Heart left ventricle (tissue), 16 donors: ENCODE measurements at regions not wholly inside any gene's neighbourhood (a gene's known extent, or its start where the extent isn't known, plus 50 kb on each side); places are given as distances from the start of the nearest gene placed in this dataset.

Experiments
- ATAC-seq, 4 donors: fragments of 200-7000 bp; cut with Tn5 transposase; one replicate each; pipeline ENCODE4 v1.9.1; 2020 to 2022; ENCODE audit warnings: moderate library complexity in 4 of 4, mild to moderate bottlenecking in 3 of 4, moderate number of reproducible peaks in 1 of 4
- DNase-seq, 5 donors: peaks; one replicate each; pipeline ENCODE4 v3.0.0-alpha.2; 2020
- H3K27ac ChIP-seq, 12 donors: fragments of 200-600 bp; sonication (generic) in 4 of 12; one replicate each; pipeline versions ENCODE4 v1.5.0 to v1.8.0; 2016 to 2022; ENCODE audit warnings: mild to moderate bottlenecking in 2 of 12
- H3K27me3 ChIP-seq, 9 donors: fragments of 200-600 bp; sonication (generic) in 2 of 9; one replicate each; pipeline versions ENCODE4 v1.5.1 to v1.8.0; 2016 to 2022; ENCODE audit warnings: mild to moderate bottlenecking in 3 of 9
- H3K36me3 ChIP-seq, 9 donors: fragments of 200-600 bp; sonication (generic) in 2 of 9; one replicate each; pipeline versions ENCODE4 v1.5.0 to v1.8.0; 2018 to 2022; ENCODE audit warnings: mild to moderate bottlenecking in 2 of 9
- H3K4me1 ChIP-seq, 12 donors: fragments of 200-600 bp; sonication (generic) in 4 of 12; one replicate each; pipeline versions ENCODE4 v1.5.0 to v1.8.0; 2016 to 2022; ENCODE audit warnings: mild to moderate bottlenecking in 3 of 12
- H3K4me3 ChIP-seq, 12 donors: fragments of 200-600 bp; sonication (generic) in 4 of 12; one replicate each; pipeline versions ENCODE4 v1.5.0 to v1.8.0; 2017 to 2022; ENCODE audit warnings: mild to moderate bottlenecking in 9 of 12, moderate library complexity in 4 of 12
- H3K9me3 ChIP-seq, 12 donors: fragments of 200-600 bp; sonication (generic) in 4 of 12; one replicate each; pipeline versions ENCODE4 v1.5.0 to v1.8.0; 2016 to 2022; ENCODE audit warnings: mild to moderate bottlenecking in 1 of 12
- POLR2A ChIP-seq, 2 donors: fragments of 450-650 bp; IDR thresholded peaks; one replicate each; pipeline ENCODE4 v1.6.1; 2017; ENCODE audit warnings: antibody characterized with exemption in 2 of 2, mild to moderate bottlenecking in 2 of 2, moderate library complexity in 2 of 2
- WGBS, 4 donors: extraction: QIAGEN DNeasy Blood & Tissue Kit in 2 of 4; methylation state at CpG; one replicate each; pipeline versions ENCODE4 v1.1.5 to v1.1.7; 2013 to 2018; 5-methylcytosine and 5-hydroxymethylcytosine counted together
- intact Hi-C, 10 donors: fragments of 100-400 bp; cut with DNase I; formaldehyde crosslinking; loops; one replicate each; pipeline versions ENCODE4 v1.11.1 to v1.14.2; 2022
- TF ChIP-seq, protein P1 (sequence below), 12 donors: fragments of 200-600 bp; sonication (generic) in 4 of 12; IDR thresholded peaks; one replicate each; pipeline versions ENCODE4 v1.5.0 to v1.8.0; 2018 to 2022; ENCODE audit warnings: antibody characterized with exemption in 12 of 12, mild to moderate bottlenecking in 5 of 12
- donor health status: ischemic (EF 13 %, LVEDD 7.1; RV severe dilation, severe dysfunction).
- donor health status: healthy with polysubstance abuse.
- donor health status: DM: no; HTN: yes; CAD: no.
- donor health status: DM: no; HTN: no; CAD: no.
- donor health status: ischemic (EF 25% LVEDD 6.9; RV normal size, moderate dysfunction).
- donor health status: ischemic (EF 25% LVEDD 5.7; RV mildly dilated, moderate dysfunction).
- donor health status: healthy.
- donor health status: DM: yes; HTN: yes; CAD: no.
- donor health status: ischemic (EF 35%, LVEDD 5.7; RV mildly dilated, moderate dysfunction).
- donor health status: nonischemic (EF 11% LVEDD 7.7; RV severe dilation, severe dysfunction).
- donor health status: DM: yes; HTN: yes; CAD: no.
- donor health status: PGD.
- donor health status: ischemic (EF 29% LVEDD 5.4; RV normal size, mild dysfunction).
- donor health status: nonischemic (EF 23%, LVEDD 6.1; RV moderate dilation, normal function).

DNA sequence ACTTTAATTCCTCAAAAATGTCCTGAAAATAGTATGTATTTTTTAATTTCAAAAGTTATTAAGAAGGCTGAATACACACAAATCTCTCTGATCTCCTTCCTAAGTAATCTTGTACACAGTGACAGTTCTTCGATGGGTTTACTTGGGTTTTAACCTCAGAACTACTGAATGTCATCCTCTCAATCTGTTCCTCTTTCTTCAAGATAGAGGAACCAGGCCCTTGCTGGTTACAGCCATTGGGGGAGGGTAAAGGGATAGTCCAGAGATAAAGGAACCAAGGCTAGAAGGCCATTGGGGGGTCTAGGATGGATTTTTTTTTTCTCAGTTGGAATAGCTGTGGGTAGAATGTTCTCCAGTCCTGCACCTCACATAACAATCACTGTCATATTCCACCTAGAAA lies 224.9 kb downstream of the SKIDA1 start:
- H3K36me3 ChIP-seq: no peaks in the 10 kb centered on the region
- no peak overlapping the region for H3K4me3 ChIP-seq
- intact Hi-C loops: no loop called here
- peaks cover 0 to 9% (median 0%) of the 10 kb centered on the region in 12 donors for H3K4me1 ChIP-seq
- 72 to 87% (median 79%) methylated on average over 1 of the region's 1 CpG for WGBS, 4 donors
- no peak overlapping the region for H3K27ac ChIP-seq
- DNase-seq (no peak), ATAC-seq (no peak)
- no peaks in the 10 kb centered on the region for H3K9me3 ChIP-seq
- no peaks in the 10 kb centered on the region for H3K27me3 ChIP-seq
- TF ChIP-seq POLR2A (IDR thresholded peaks at IDR 0.05): no peak

DNA sequence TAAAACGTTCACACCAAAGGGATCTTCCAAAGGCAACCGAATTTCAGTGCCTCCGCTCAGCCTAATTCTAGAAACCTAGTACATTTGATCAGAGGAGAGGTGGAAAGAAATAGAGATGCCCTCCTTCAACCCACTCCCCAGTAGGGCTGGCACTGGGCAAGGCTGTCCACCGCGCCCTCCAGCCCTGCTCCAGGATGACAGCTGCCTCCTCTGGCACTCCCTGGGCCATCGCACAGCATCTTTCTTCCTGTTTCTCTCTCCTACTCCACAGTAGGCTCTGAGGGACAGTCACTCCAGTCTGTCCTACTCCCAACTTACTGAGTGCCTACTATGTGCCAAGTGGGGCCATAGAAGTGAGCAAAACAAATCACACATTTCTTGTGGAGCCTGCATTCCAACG lies 226.2 kb downstream of the SKIDA1 start:
- no peaks in the 10 kb centered on the region for H3K27me3 ChIP-seq
- no peak for DNase-seq
- peaks cover 0 to 9% (median 0%) of the 10 kb centered on the region in 12 donors for H3K4me1 ChIP-seq
- no peak overlapping the region for H3K4me3 ChIP-seq
- no peak overlapping the region for H3K27ac ChIP-seq
- intact Hi-C loops: loop anchor here in 2 of 10 donors (10.0 kb wide), 2 partner anchors 55 to 65 kb away; no protein-coding TSS in a partner anchor
- no peaks in the 10 kb centered on the region for H3K9me3 ChIP-seq
- 92 to 95% (median 95%) methylated on average over 7 of the region's 7 CpGs for WGBS, 4 donors
- TF ChIP-seq, protein P1, sequence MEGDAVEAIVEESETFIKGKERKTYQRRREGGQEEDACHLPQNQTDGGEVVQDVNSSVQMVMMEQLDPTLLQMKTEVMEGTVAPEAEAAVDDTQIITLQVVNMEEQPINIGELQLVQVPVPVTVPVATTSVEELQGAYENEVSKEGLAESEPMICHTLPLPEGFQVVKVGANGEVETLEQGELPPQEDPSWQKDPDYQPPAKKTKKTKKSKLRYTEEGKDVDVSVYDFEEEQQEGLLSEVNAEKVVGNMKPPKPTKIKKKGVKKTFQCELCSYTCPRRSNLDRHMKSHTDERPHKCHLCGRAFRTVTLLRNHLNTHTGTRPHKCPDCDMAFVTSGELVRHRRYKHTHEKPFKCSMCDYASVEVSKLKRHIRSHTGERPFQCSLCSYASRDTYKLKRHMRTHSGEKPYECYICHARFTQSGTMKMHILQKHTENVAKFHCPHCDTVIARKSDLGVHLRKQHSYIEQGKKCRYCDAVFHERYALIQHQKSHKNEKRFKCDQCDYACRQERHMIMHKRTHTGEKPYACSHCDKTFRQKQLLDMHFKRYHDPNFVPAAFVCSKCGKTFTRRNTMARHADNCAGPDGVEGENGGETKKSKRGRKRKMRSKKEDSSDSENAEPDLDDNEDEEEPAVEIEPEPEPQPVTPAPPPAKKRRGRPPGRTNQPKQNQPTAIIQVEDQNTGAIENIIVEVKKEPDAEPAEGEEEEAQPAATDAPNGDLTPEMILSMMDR (IDR thresholded peaks at IDR 0.05): no peak
- TF ChIP-seq POLR2A (IDR thresholded peaks at IDR 0.05): no peak
- H3K36me3 ChIP-seq: no peaks in the 10 kb centered on the region
- ATAC-seq: no peak

DNA sequence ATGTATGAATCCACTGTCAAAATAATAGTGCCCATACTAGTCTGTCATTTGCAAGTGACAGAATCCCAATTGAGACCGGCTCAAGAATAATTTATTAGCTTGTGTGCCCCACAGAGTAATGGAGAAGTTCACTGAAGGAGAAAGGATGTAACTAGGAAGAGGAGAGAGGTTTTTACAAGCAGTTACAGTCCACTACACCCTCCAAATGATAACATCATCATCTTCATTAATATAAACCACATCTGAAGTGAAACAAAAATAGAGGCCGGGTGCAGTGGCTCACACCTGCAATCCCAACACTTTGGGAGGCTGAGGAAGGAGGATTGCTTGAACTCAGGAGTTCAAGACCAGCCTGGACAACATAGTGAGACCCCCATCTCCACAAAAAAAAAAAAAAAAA lies 226.8 kb downstream of the SKIDA1 start:
- Histone ChIP-seq H3K27me3 (no peaks in the 10 kb centered on the region), H3K27ac (no peak overlapping the region), H3K4me3 (no peak overlapping the region), H3K9me3 (no peaks in the 10 kb centered on the region), H3K36me3 (no peaks in the 10 kb centered on the region), H3K4me1 (peaks cover 0 to 10% (median under 1%) of the 10 kb centered on the region in 12 donors)
- intact Hi-C loops: loop anchor here in 2 of 10 donors (10.0 kb wide), 2 partner anchors 56 to 66 kb away; no protein-coding TSS in a partner anchor
- DNase-seq (no peak), ATAC-seq (no peak)
- no peak for TF ChIP-seq POLR2A (IDR thresholded peaks at IDR 0.05)
- TF ChIP-seq, protein P1 (IDR thresholded peaks at IDR 0.05): no peak
- 93 to 98% (median 97%) methylated on average over 2 of the region's 2 CpGs for WGBS, 4 donors

DNA sequence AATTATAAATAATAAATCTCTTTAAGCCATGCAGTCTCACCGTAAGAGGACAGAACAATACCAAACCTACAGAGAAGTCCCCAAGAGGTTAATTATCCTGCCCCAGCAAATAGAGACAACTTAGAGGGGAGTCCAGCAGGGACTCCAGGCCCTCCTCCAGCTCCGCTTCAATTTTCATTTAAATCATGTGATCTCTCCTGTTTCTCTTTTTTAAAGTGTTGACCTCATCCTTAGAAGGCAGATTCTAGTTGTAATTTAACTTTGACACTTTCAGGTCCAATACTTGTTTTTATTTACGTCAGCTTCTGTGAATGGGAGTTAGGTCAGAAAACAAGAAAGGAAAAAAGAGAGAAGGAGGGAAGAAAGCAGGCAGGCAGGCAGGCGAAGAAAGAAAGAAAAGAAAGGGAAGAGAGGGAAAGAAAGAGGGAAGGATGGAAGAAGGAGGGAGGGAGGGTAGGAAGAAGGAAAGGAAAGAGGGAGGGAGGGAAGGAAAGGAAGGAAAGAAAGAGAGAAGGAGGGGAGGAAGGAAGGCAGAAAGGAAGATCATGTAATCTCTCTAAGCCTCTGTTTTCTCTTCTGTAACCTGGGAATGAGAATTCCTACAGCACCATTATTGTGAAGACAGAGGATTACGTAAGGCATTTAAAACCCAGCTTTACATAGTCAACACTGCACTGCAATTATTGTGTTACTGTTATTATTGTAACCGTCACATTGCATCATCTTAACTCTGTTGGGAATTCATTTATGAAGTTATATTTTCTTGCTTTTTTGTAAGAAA lies 227.7 kb downstream of the SKIDA1 start:
- no peak overlapping the region for H3K27ac ChIP-seq
- no peaks in the 10 kb centered on the region for H3K9me3 ChIP-seq
- TF ChIP-seq, protein P1 (IDR thresholded peaks at IDR 0.05): no peak
- TF ChIP-seq POLR2A (IDR thresholded peaks at IDR 0.05): no peak
- DNase-seq: no peak
- H3K36me3 ChIP-seq: no peaks in the 10 kb centered on the region
- H3K27me3 ChIP-seq: no peaks in the 10 kb centered on the region
- no peak overlapping the region for H3K4me3 ChIP-seq
- H3K4me1 ChIP-seq: peaks cover 0 to 19% (median 7%) of the 10 kb centered on the region in 12 donors
- ATAC-seq: no peak
- 85 to 88% (median 87%) methylated on average over 6 of the region's 6 CpGs for WGBS, 4 donors
- intact Hi-C loops: loop anchor here in 2 of 10 donors (10.0 kb wide), 2 partner anchors 57 to 67 kb away; no protein-coding TSS in a partner anchor
